Body of pancreas (tissue), 4 donors: ENCODE measurements at regions not wholly inside any gene's neighbourhood (a gene's known extent, or its start where the extent isn't known, plus 50 kb on each side); places are given as distances from the start of the nearest gene placed in this dataset.

Experiments used
- ATAC-seq: fragments of 150-250 bp; one replicate; pipeline ENCODE4 v1.9.1; 2016
- DNase-seq, 4 donors: peaks; one replicate each; pipeline ENCODE4 v3.0.0-alpha.2; 2019
- H3K27ac ChIP-seq, 4 donors: fragments of 200-600 bp; sonication (generic); 1 replicate in 3 of 4; 2 replicates in 1 of 4; pipeline versions ENCODE4 v1.5.1 to v1.6.1; 2016 to 2019; ENCODE audit warnings: mild to moderate bottlenecking in 1 of 4, mixed read lengths in 1 of 4, moderate library complexity in 1 of 4
- H3K27me3 ChIP-seq, 2 donors: fragments of 200-600 bp; sonication (generic); one replicate each; pipeline ENCODE4 v1.6.0; 2016; ENCODE audit warnings: mild to moderate bottlenecking in 1 of 2
- H3K36me3 ChIP-seq, 2 donors: fragments of 200-600 bp; sonication (generic); replicated peaks in 1 of 2; 2 replicates each; pipeline ENCODE4 v1.5.1; 2016; ENCODE audit warnings: low read depth in 2 of 2; ENCODE audit not compliant: insufficient read depth in 1 of 2
- H3K4me1 ChIP-seq: fragments of 200-600 bp; sonication (generic); one replicate; pipeline ENCODE4 v1.6.0; 2016
- H3K4me3 ChIP-seq, 2 donors: fragments of 200-600 bp; sonication (generic); 1 replicate in 1 of 2; 2 replicates in 1 of 2; pipeline ENCODE4 v1.5.1; 2016 to 2019
- H3K9me3 ChIP-seq, 3 donors: fragments of 200-600 bp; sonication (generic); 1 replicate in 2 of 3; 2 replicates in 1 of 3; pipeline ENCODE4 v1.5.1; 2016
- CTCF ChIP-seq, 7 experiments: fragments of 450-650 bp in 4 of 7; fragments of 200-600 bp in 3 of 7; sonication (generic) in 3 of 7; IDR thresholded peaks; one replicate each; pipeline ENCODE4 v1.5.1; 2016 to 2019; ENCODE audit warnings: antibody characterized with exemption in 7 of 7
- POLR2A ChIP-seq, 3 donors: fragments of 450-650 bp; IDR thresholded peaks; one replicate each; pipeline ENCODE4 v1.6.1; 2016; ENCODE audit warnings: antibody characterized with exemption in 3 of 3, mild to moderate bottlenecking in 2 of 3
- WGBS, 2 donors: methylation state at CpG; one replicate each; pipeline ENCODE4 v1.1.5; 2017; 5-methylcytosine and 5-hydroxymethylcytosine counted together
- intact Hi-C: fragments of 100-400 bp; cut with DNase I; formaldehyde crosslinking; loops from one replicate; pipeline ENCODE4 v1.15.1; 2023

- DNase-seq (no peak), ATAC-seq (no peak)
- intact Hi-C loops, result no loop called here
- no peak for TF ChIP-seq POLR2A (IDR thresholded peaks at IDR 0.05)
- no peak for TF ChIP-seq CTCF (IDR thresholded peaks at IDR 0.05)
- no peaks in the 10 kb centered on the region for H3K36me3 ChIP-seq
- H3K27me3 ChIP-seq, result no peaks in the 10 kb centered on the region
- no peak overlapping the region for H3K4me3 ChIP-seq
- no peaks in the 10 kb centered on the region for H3K9me3 ChIP-seq
- peaks cover 4% of the 10 kb centered on the region for H3K4me1 ChIP-seq
- WGBS, 2 donors, result 63 to 71% methylated on average over 6 of the region's 6 CpGs
- H3K27ac ChIP-seq, result no peak overlapping the region
These were observed 268.7 kb downstream of the LOXHD1 start for GRCh38 chr18:46388286-46388685.

- TF ChIP-seq POLR2A (IDR thresholded peaks at IDR 0.05), result no peak
- no peak for TF ChIP-seq CTCF (IDR thresholded peaks at IDR 0.05)
These were observed 264.4 kb downstream of the LOXHD1 start for GRCh38 chr18:46392576-46392975.

GRCh38 chr18:46393230-46393629 is 263.8 kb downstream of the LOXHD1 start:
- intact Hi-C loops, result no loop called here

More at GRCh38 chr18:46392576-46392975, 264.4 kb downstream of the LOXHD1 start:
- H3K36me3 ChIP-seq, result no peaks in the 10 kb centered on the region
- ATAC-seq, result no peak
- H3K4me1 ChIP-seq, result no peaks in the 10 kb centered on the region
- DNase-seq, result no peak
- no peak overlapping the region for H3K27ac ChIP-seq
- intact Hi-C loops, result no loop called here
- no peaks in the 10 kb centered on the region for H3K27me3 ChIP-seq
- H3K9me3 ChIP-seq, result no peaks in the 10 kb centered on the region
- WGBS, 2 donors, result 95 to 98% methylated on average over 8 to 9 of the region's 9 CpGs
- H3K4me3 ChIP-seq, result no peak overlapping the region

GRCh38 chr18:46393961-46394360 is 263.1 kb downstream of the LOXHD1 start:
- intact Hi-C loops, result no loop called here
- 60 to 81% methylated on average over 5 to 6 of the region's 6 CpGs for WGBS, 2 donors
- Histone ChIP-seq H3K4me1 (no peaks in the 10 kb centered on the region), H3K4me3 (no peak overlapping the region), H3K36me3 (no peaks in the 10 kb centered on the region), H3K27ac (no peak overlapping the region), H3K27me3 (no peaks in the 10 kb centered on the region), H3K9me3 (no peaks in the 10 kb centered on the region)
- TF ChIP-seq POLR2A (IDR thresholded peaks at IDR 0.05) (no peak), CTCF (IDR thresholded peaks at IDR 0.05) (no peak)
- ATAC-seq (no peak), DNase-seq (no peak)

More at GRCh38 chr18:46393230-46393629, 263.8 kb downstream of the LOXHD1 start:
- WGBS, 2 donors, result 74% methylated on average over 4 to 8 of the region's 8 CpGs
- Histone ChIP-seq H3K9me3 (no peaks in the 10 kb centered on the region), H3K4me3 (no peak overlapping the region), H3K27me3 (no peaks in the 10 kb centered on the region), H3K27ac (no peak overlapping the region), H3K4me1 (no peaks in the 10 kb centered on the region), H3K36me3 (no peaks in the 10 kb centered on the region)
- DNase-seq (no peak), ATAC-seq (no peak)
- no peak for TF ChIP-seq POLR2A (IDR thresholded peaks at IDR 0.05)
- no peak for TF ChIP-seq CTCF (IDR thresholded peaks at IDR 0.05)

GRCh38 chr18:46395795-46396194 is 261.2 kb downstream of the LOXHD1 start:
- 88 to 90% methylated on average over 4 of the region's 4 CpGs for WGBS, 2 donors
- no peak for TF ChIP-seq CTCF (IDR thresholded peaks at IDR 0.05)
- TF ChIP-seq POLR2A (IDR thresholded peaks at IDR 0.05), result no peak
- no peak for ATAC-seq
- H3K4me3 ChIP-seq, result no peak overlapping the region
- no peak for DNase-seq
- H3K9me3 ChIP-seq, result no peaks in the 10 kb centered on the region
- intact Hi-C loops, result no loop called here
- H3K36me3 ChIP-seq, result no peaks in the 10 kb centered on the region
- H3K27ac ChIP-seq, result no peak overlapping the region
- no peaks in the 10 kb centered on the region for H3K27me3 ChIP-seq
- H3K4me1 ChIP-seq, result no peaks in the 10 kb centered on the region
